ENCODE measurements at regions not wholly inside any gene's neighbourhood (a gene's known extent, or its start where the extent isn't known, plus 50 kb on each side); places are given as distances from the start of the nearest gene placed in this dataset.
"Not testable (repeated sequence)": the region's sequence is repeated elsewhere in the genome, so short reads cannot be mapped to it uniquely, and the experiment has no call there.

GRCh38 chr10:81280497-81281479 lies 594.2 kb upstream of the NRG3 start:
- no peak for DNase-seq

GRCh38 chr10:81288544-81288943 lies 586.5 kb upstream of the NRG3 start:
- no peak for DNase-seq

- DNase-seq: no peak
Measured at GRCh38 chr10:81297292-81297691, 577.7 kb upstream of the NRG3 start.

GRCh38 chr10:81303656-81304055 lies 571.3 kb upstream of the NRG3 start:
- DNase-seq: no peak

GRCh38 chr10:81306971-81307782 lies 567.8 kb upstream of the NRG3 start:
- DNase-seq: no peak

- no peak for DNase-seq
Measured at GRCh38 chr10:81309041-81309552, 565.9 kb upstream of the NRG3 start.

GRCh38 chr10:81314471-81314870 lies 560.5 kb upstream of the NRG3 start:
- no peak for DNase-seq

- no peak for DNase-seq
Measured at GRCh38 chr10:81315026-81315425, 560.0 kb upstream of the NRG3 start.

GRCh38 chr10:81348003-81348402 lies 527.0 kb upstream of the NRG3 start:
- no peak for DNase-seq

GRCh38 chr10:81367132-81367531 lies 507.9 kb upstream of the NRG3 start:
- no peak for DNase-seq

GRCh38 chr10:81386817-81387216 lies 488.2 kb upstream of the NRG3 start:
- no peak for DNase-seq

GRCh38 chr10:81403451-81403850 lies 471.5 kb upstream of the NRG3 start:
- DNase-seq: no peak

GRCh38 chr10:81405399-81405798 lies 469.6 kb upstream of the NRG3 start:
- DNase-seq: no peak

- no peak for DNase-seq
Measured at GRCh38 chr10:81414038-81414437, 461.0 kb upstream of the NRG3 start.

- no peak for DNase-seq
Measured at GRCh38 chr10:81426722-81427121, 448.3 kb upstream of the NRG3 start.

- no peak for DNase-seq
Measured at GRCh38 chr10:81428456-81429134, 446.4 kb upstream of the NRG3 start.

- no peak for DNase-seq
Measured at GRCh38 chr10:81439445-81439844, 435.5 kb upstream of the NRG3 start.

- DNase-seq: not testable (repeated sequence)
Measured at GRCh38 chr10:81441624-81442023, 433.4 kb upstream of the NRG3 start.

- DNase-seq: no peak
Measured at GRCh38 chr10:81444242-81444929, 430.6 kb upstream of the NRG3 start.

- no peak for DNase-seq
Measured at GRCh38 chr10:81450651-81451050, 424.3 kb upstream of the NRG3 start.

- no peak for DNase-seq
Measured at GRCh38 chr10:81472927-81473470, 402.0 kb upstream of the NRG3 start.

GRCh38 chr10:81473755-81474154 lies 401.2 kb upstream of the NRG3 start:
- no peak for DNase-seq
